Stomach (tissue), 8 donors: ENCODE measurements at regions not wholly inside any gene's neighbourhood (a gene's known extent, or its start where the extent isn't known, plus 50 kb on each side); places are given as distances from the start of the nearest gene placed in this dataset.
A peak's percentile ranks its signal among the peaks of the same experiment; 100 is the strongest.

Experiments used
- DNase-seq, 2 donors: peaks; one replicate each; pipeline versions ENCODE4 v3.0.0 to v3.0.0-alpha.2; 2013 to 2019
- H3K27ac ChIP-seq, 5 donors: fragments of 200-600 bp in 4 of 5; sonication (generic) in 4 of 5; one replicate each; pipeline ENCODE4 v1.5.1; 2013 to 2019; ENCODE audit warnings: mild to moderate bottlenecking in 1 of 5, moderate library complexity in 1 of 5
- H3K27me3 ChIP-seq, 3 donors: fragments of 200-600 bp; sonication (generic); one replicate each; pipeline ENCODE4 v1.5.1; 2017 to 2019; ENCODE audit warnings: mixed run types in 1 of 3
- H3K36me3 ChIP-seq, 4 donors: fragments of 200-600 bp; sonication (generic); 1 replicate in 3 of 4; 2 replicates in 1 of 4; pipeline ENCODE4 v1.5.1; 2016 to 2019
- H3K4me1 ChIP-seq, 4 donors: fragments of 200-600 bp; sonication (generic); one replicate each; pipeline ENCODE4 v1.5.1; 2016 to 2019
- H3K4me3 ChIP-seq, 4 donors: fragments of 200-600 bp; sonication (generic) in 3 of 4; one replicate each; pipeline ENCODE4 v1.5.1; 2016 to 2019; ENCODE audit warnings: mild to moderate bottlenecking in 1 of 4
- H3K9me3 ChIP-seq, 4 donors: fragments of 200-600 bp; sonication (generic); one replicate each; pipeline ENCODE4 v1.5.1; 2016 to 2019
- CTCF ChIP-seq, 7 experiments: fragments of 450-650 bp in 4 of 7; fragments of 200-600 bp in 3 of 7; sonication (generic) in 3 of 7; IDR thresholded peaks; one replicate each; pipeline ENCODE4 v1.5.1; 2016 to 2019; ENCODE audit warnings: antibody characterized with exemption in 7 of 7, control low read depth in 2 of 7, mild to moderate bottlenecking in 1 of 7
- EP300 ChIP-seq: sonication (generic); formaldehyde crosslinking; IDR thresholded peaks from one replicate; pipeline ENCODE4 v1.6.1; 2017; ENCODE audit warnings: antibody characterized with exemption
- POLR2A ChIP-seq, 4 donors: fragments of 450-650 bp; IDR thresholded peaks; one replicate each; pipeline ENCODE4 v1.6.1; 2016; ENCODE audit warnings: antibody characterized with exemption in 4 of 4, control low read depth in 2 of 4, mild to moderate bottlenecking in 1 of 4, moderate library complexity in 1 of 4
- POLR2AphosphoS5 ChIP-seq, 3 donors: sonication (generic); formaldehyde crosslinking; IDR thresholded peaks; one replicate each; pipeline ENCODE4 v1.6.1; 2016; ENCODE audit warnings: antibody characterized with exemption in 3 of 3
- WGBS, 5 donors: extraction: QIAGEN DNeasy Blood & Tissue Kit in 3 of 5; methylation state at CpG; one replicate each; pipeline versions ENCODE4 v1.1.5 to v1.1.7; 2013 to 2018; 5-methylcytosine and 5-hydroxymethylcytosine counted together
- intact Hi-C: fragments of 100-400 bp; cut with DNase I; formaldehyde crosslinking; loops from one replicate; pipeline ENCODE4 v1.15.1; 2023; ENCODE audit warnings: low total_unique reads
- donor health status: healthy with polysubstance abuse.
- donor health status: Bipolar disorder and iron deficiency.
- donor health status: healthy.

GRCh38 chr5:6163913-6164312, 214.4 kb downstream of the MED10 start:
- TF ChIP-seq POLR2AphosphoS5 (IDR thresholded peaks at IDR 0.05) = no peak
- no peak for TF ChIP-seq CTCF (IDR thresholded peaks at IDR 0.05)
- H3K9me3 ChIP-seq = no peaks in the 10 kb centered on the region
- no peak overlapping the region for H3K4me3 ChIP-seq
- WGBS, 5 donors = 90 to 91% (median 91%) methylated on average over 6 of the region's 6 CpGs
- H3K4me1 ChIP-seq = no peaks in the 10 kb centered on the region
- DNase-seq = no peak
- peaks cover 0 to 8% (median 0%) of the 10 kb centered on the region in 3 donors for H3K27me3 ChIP-seq
- intact Hi-C loops = no loop called here
- no peaks in the 10 kb centered on the region for H3K36me3 ChIP-seq
- no peak overlapping the region for H3K27ac ChIP-seq

GRCh38 chr5:6162175-6162574, 216.2 kb downstream of the MED10 start:
- Histone ChIP-seq H3K4me3 (no peak overlapping the region), H3K9me3 (no peaks in the 10 kb centered on the region), H3K4me1 (no peaks in the 10 kb centered on the region), H3K27ac (no peak overlapping the region), H3K27me3 (peaks cover 0 to 8% (median 0%) of the 10 kb centered on the region in 3 donors), H3K36me3 (no peaks in the 10 kb centered on the region)
- 19 to 41% (median 22%) methylated on average over 1 of the region's 1 CpG for WGBS, 5 donors
- intact Hi-C loops = no loop called here
- TF ChIP-seq EP300 (no peak), POLR2AphosphoS5 (IDR thresholded peaks at IDR 0.05) (no peak), POLR2A (IDR thresholded peaks at IDR 0.05) (no peak)
- peak in 1 of 2 donors; percentile 16 for DNase-seq

GRCh38 chr5:6161257-6161656, 217.1 kb downstream of the MED10 start:
- 77 to 82% (median 79%) methylated on average over 8 of the region's 8 CpGs for WGBS, 5 donors
- intact Hi-C loops = no loop called here
- TF ChIP-seq EP300 (no peak), POLR2A (IDR thresholded peaks at IDR 0.05) (no peak), POLR2AphosphoS5 (IDR thresholded peaks at IDR 0.05) (no peak), CTCF (IDR thresholded peaks at IDR 0.05) (no peak)

GRCh38 chr5:6159832-6160430, 218.4 kb downstream of the MED10 start:
- no peaks in the 10 kb centered on the region for H3K4me1 ChIP-seq
- H3K27me3 ChIP-seq = peaks cover 0 to 8% (median 0%) of the 10 kb centered on the region in 3 donors
- no peak overlapping the region for H3K27ac ChIP-seq
- no peak overlapping the region for H3K4me3 ChIP-seq
- 25 to 49% (median 41%) methylated on average over 3 of the region's 3 CpGs for WGBS, 5 donors
- no peak for DNase-seq
- no peaks in the 10 kb centered on the region for H3K9me3 ChIP-seq
- no peaks in the 10 kb centered on the region for H3K36me3 ChIP-seq
- TF ChIP-seq POLR2AphosphoS5 (IDR thresholded peaks at IDR 0.05) = no peak
- TF ChIP-seq POLR2A (IDR thresholded peaks at IDR 0.05) = no peak
- TF ChIP-seq CTCF (IDR thresholded peaks at IDR 0.05) = no peak
- no peak for TF ChIP-seq EP300
- intact Hi-C loops = no loop called here

More at GRCh38 chr5:6161257-6161656, 217.1 kb downstream of the MED10 start:
- DNase-seq = no peak
- H3K4me3 ChIP-seq = no peak overlapping the region
- H3K4me1 ChIP-seq = no peaks in the 10 kb centered on the region
- no peaks in the 10 kb centered on the region for H3K9me3 ChIP-seq
- H3K36me3 ChIP-seq = no peaks in the 10 kb centered on the region
- no peak overlapping the region for H3K27ac ChIP-seq
- H3K27me3 ChIP-seq = peaks cover 0 to 8% (median 0%) of the 10 kb centered on the region in 3 donors
